Body of pancreas (tissue), 4 donors: ENCODE measurements at regions not wholly inside any gene's neighbourhood (a gene's known extent, or its start where the extent isn't known, plus 50 kb on each side); places are given as distances from the start of the nearest gene placed in this dataset.

Experiments used
- ATAC-seq: fragments of 150-250 bp; one replicate; pipeline ENCODE4 v1.9.1; 2016
- DNase-seq, 4 donors: peaks; one replicate each; pipeline ENCODE4 v3.0.0-alpha.2; 2019
- H3K27ac ChIP-seq, 4 donors: fragments of 200-600 bp; sonication (generic); 1 replicate in 3 of 4; 2 replicates in 1 of 4; pipeline versions ENCODE4 v1.5.1 to v1.6.1; 2016 to 2019; ENCODE audit warnings: mild to moderate bottlenecking in 1 of 4, mixed read lengths in 1 of 4, moderate library complexity in 1 of 4
- H3K27me3 ChIP-seq, 2 donors: fragments of 200-600 bp; sonication (generic); one replicate each; pipeline ENCODE4 v1.6.0; 2016; ENCODE audit warnings: mild to moderate bottlenecking in 1 of 2
- H3K36me3 ChIP-seq, 2 donors: fragments of 200-600 bp; sonication (generic); replicated peaks in 1 of 2; 2 replicates each; pipeline ENCODE4 v1.5.1; 2016; ENCODE audit warnings: low read depth in 2 of 2; ENCODE audit not compliant: insufficient read depth in 1 of 2
- H3K4me1 ChIP-seq: fragments of 200-600 bp; sonication (generic); one replicate; pipeline ENCODE4 v1.6.0; 2016
- H3K4me3 ChIP-seq, 2 donors: fragments of 200-600 bp; sonication (generic); 1 replicate in 1 of 2; 2 replicates in 1 of 2; pipeline ENCODE4 v1.5.1; 2016 to 2019
- H3K9me3 ChIP-seq, 3 donors: fragments of 200-600 bp; sonication (generic); 1 replicate in 2 of 3; 2 replicates in 1 of 3; pipeline ENCODE4 v1.5.1; 2016
- CTCF ChIP-seq, 7 experiments: fragments of 450-650 bp in 4 of 7; fragments of 200-600 bp in 3 of 7; sonication (generic) in 3 of 7; IDR thresholded peaks; one replicate each; pipeline ENCODE4 v1.5.1; 2016 to 2019; ENCODE audit warnings: antibody characterized with exemption in 7 of 7
- POLR2A ChIP-seq, 3 donors: fragments of 450-650 bp; IDR thresholded peaks; one replicate each; pipeline ENCODE4 v1.6.1; 2016; ENCODE audit warnings: antibody characterized with exemption in 3 of 3, mild to moderate bottlenecking in 2 of 3
- WGBS, 2 donors: methylation state at CpG; one replicate each; pipeline ENCODE4 v1.1.5; 2017; 5-methylcytosine and 5-hydroxymethylcytosine counted together
- intact Hi-C: fragments of 100-400 bp; cut with DNase I; formaldehyde crosslinking; loops from one replicate; pipeline ENCODE4 v1.15.1; 2023

- Histone ChIP-seq H3K27me3 (peaks cover 0 to 4% of the 10 kb centered on the region in 2 donors), H3K9me3 (no peaks in the 10 kb centered on the region), H3K4me1 (no peaks in the 10 kb centered on the region), H3K27ac (no peak overlapping the region), H3K36me3 (no peaks in the 10 kb centered on the region), H3K4me3 (no peak overlapping the region)
- ATAC-seq (no peak), DNase-seq (no peak)
- intact Hi-C loops, result loop anchor here (5.0 kb wide), 2 partner anchors 157 to 177 kb away; no protein-coding TSS in a partner anchor
- TF ChIP-seq CTCF (IDR thresholded peaks at IDR 0.05) (no peak), POLR2A (IDR thresholded peaks at IDR 0.05) (no peak)
- WGBS, 2 donors, result 58 to 71% methylated on average over 7 of the region's 7 CpGs
These were observed 83.3 kb upstream of the DYNC1I1 start for GRCh38 chr7:95688931-95689495.

GRCh38 chr7:95687759-95688343 is 84.5 kb upstream of the DYNC1I1 start:
- Histone ChIP-seq H3K4me1 (no peaks in the 10 kb centered on the region), H3K4me3 (no peak overlapping the region), H3K27ac (no peak overlapping the region), H3K36me3 (no peaks in the 10 kb centered on the region), H3K27me3 (peaks cover 0 to 4% of the 10 kb centered on the region in 2 donors), H3K9me3 (no peaks in the 10 kb centered on the region)
- TF ChIP-seq CTCF (IDR thresholded peaks at IDR 0.05) (peak in 6 of 7 experiments; percentile 18 to 70 (median 49)), POLR2A (IDR thresholded peaks at IDR 0.05) (no peak)
- 10 to 16% methylated on average over 4 of the region's 4 CpGs for WGBS, 2 donors
- peak; percentile 37 for ATAC-seq
- intact Hi-C loops, result loop anchor here (5.0 kb wide), 2 partner anchors 156 to 176 kb away; no protein-coding TSS in a partner anchor
- DNase-seq, result peak in 2 of 4 donors; percentile 17 to 35

- peak; percentile 13 to 87 (median 80) for TF ChIP-seq CTCF (IDR thresholded peaks at IDR 0.05)
- TF ChIP-seq POLR2A (IDR thresholded peaks at IDR 0.05), result no peak
- DNase-seq (peak; percentile 66 to 76 (median 70)), ATAC-seq (peak; percentile 81)
- Histone ChIP-seq H3K36me3 (no peaks in the 10 kb centered on the region), H3K27me3 (peaks cover 0 to 4% of the 10 kb centered on the region in 2 donors), H3K4me3 (no peak overlapping the region), H3K9me3 (no peaks in the 10 kb centered on the region), H3K27ac (no peak overlapping the region), H3K4me1 (no peaks in the 10 kb centered on the region)
- intact Hi-C loops, result loop anchor here (5.0 kb wide), 2 partner anchors 154 to 174 kb away; no protein-coding TSS in a partner anchor
- 3 to 9% methylated on average over 4 of the region's 4 CpGs for WGBS, 2 donors
These were observed 86.2 kb upstream of the DYNC1I1 start for GRCh38 chr7:95686109-95686508.

GRCh38 chr7:95684505-95684904 is 87.8 kb upstream of the DYNC1I1 start:
- 69 to 82% methylated on average over 2 of the region's 2 CpGs for WGBS, 2 donors
- H3K36me3 ChIP-seq, result no peaks in the 10 kb centered on the region

More at GRCh38 chr7:95684505-95684904, 87.8 kb upstream of the DYNC1I1 start:
- intact Hi-C loops, result no loop called here
- Histone ChIP-seq H3K27me3 (peaks cover 0 to 4% of the 10 kb centered on the region in 2 donors), H3K27ac (no peak overlapping the region), H3K4me3 (no peak overlapping the region), H3K9me3 (no peaks in the 10 kb centered on the region), H3K4me1 (no peaks in the 10 kb centered on the region)
- no peak for TF ChIP-seq CTCF (IDR thresholded peaks at IDR 0.05)
- TF ChIP-seq POLR2A (IDR thresholded peaks at IDR 0.05), result no peak
- no peak for ATAC-seq
- no peak for DNase-seq
